GM12873 (cell line): ENCODE measurements at regions not wholly inside any gene's neighbourhood (a gene's known extent, or its start where the extent isn't known, plus 50 kb on each side); places are given as distances from the start of the nearest gene placed in this dataset.

Experiments used
- TF ChIP-seq, protein P1 (sequence below): IDR thresholded peaks from 2 replicates; pipeline ENCODE4 v1.5.1; 2012; ENCODE audit warnings: low read depth, mild to moderate bottlenecking, moderate library complexity, low read length, control low read depth; ENCODE audit not compliant: insufficient read depth; ENCODE audit errors: missing control alignments

DNA sequence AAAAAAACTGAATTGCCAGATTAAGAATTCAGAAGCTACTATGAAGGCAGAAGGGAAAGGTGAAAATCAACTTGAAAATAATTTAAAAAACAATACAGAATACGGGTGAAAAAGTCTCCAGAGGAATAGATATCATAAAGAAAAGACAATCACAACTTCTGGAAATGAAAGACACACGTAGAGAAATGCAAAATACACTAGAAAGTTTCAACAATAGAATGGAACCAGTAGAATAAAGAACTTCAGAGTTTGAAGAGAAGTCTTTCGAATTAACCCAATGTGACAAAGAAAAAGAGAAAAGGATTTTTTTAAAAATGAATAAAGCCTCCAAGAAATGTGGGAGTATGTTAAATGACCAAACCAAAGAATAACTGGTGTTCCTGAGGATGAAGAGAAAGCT, 263.8 kb upstream of the FAT3 start:
- TF ChIP-seq, protein P1, sequence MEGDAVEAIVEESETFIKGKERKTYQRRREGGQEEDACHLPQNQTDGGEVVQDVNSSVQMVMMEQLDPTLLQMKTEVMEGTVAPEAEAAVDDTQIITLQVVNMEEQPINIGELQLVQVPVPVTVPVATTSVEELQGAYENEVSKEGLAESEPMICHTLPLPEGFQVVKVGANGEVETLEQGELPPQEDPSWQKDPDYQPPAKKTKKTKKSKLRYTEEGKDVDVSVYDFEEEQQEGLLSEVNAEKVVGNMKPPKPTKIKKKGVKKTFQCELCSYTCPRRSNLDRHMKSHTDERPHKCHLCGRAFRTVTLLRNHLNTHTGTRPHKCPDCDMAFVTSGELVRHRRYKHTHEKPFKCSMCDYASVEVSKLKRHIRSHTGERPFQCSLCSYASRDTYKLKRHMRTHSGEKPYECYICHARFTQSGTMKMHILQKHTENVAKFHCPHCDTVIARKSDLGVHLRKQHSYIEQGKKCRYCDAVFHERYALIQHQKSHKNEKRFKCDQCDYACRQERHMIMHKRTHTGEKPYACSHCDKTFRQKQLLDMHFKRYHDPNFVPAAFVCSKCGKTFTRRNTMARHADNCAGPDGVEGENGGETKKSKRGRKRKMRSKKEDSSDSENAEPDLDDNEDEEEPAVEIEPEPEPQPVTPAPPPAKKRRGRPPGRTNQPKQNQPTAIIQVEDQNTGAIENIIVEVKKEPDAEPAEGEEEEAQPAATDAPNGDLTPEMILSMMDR: no peak

DNA sequence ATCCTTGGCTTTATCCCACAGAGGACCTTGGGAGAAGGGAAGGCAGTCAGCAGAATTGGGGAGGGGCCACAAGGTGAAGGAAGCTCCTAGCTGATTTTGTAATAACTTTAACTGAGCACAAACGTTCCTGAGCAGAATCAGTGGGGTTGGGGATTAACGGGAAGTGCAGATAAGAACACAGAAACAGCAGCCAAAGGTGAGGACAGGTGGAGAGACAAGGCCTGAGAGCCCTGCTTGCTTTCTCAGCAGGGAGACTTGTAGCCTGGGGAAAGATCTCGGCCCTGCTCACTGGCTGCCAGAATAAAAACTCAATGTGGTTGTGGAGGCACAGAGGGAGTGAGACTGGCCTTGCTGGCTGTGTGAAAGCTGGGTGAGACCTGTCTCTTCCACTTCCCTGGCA, 265.2 kb upstream of the FAT3 start:
- TF ChIP-seq, protein P1: no peak

DNA sequence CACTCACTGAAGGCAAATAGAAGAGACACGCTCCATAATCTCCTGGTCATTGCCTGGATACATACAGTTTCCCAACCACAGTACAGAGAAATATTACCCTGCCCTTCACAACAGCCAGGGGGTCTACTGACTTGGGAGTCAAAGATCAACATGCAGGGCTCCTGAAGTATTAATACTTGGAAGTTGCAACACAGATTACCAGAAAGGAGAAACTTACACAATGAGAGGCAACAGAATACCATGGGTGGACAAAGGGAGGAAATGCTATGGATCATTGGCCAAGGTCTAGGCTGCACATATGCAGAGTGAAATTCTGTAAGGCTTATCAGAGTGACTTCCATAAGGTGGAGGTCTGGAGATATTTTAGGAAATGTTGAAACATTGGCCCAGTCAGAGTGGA, 267.9 kb upstream of the FAT3 start:
- TF ChIP-seq, protein P1: no peak

DNA sequence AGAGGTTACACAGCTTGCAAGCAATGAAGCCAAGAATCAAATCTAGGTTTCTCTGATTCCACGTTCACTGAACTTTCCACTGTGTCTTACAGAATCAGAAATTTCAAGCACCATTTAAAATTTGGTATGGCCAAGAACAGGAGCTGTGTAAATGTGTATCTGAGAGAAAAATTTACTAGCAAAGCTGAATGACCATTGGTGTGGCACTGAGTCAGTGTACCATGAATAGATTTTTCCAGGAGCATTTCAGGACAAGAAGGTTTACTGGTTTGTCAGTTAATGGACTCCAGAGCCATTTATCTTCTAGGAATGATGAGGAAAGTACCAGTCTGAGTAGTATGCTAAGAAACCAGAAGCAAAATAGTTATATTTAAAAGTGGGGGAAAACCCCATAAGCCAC, 269.4 kb upstream of the FAT3 start:
- TF ChIP-seq, protein P1: no peak

DNA sequence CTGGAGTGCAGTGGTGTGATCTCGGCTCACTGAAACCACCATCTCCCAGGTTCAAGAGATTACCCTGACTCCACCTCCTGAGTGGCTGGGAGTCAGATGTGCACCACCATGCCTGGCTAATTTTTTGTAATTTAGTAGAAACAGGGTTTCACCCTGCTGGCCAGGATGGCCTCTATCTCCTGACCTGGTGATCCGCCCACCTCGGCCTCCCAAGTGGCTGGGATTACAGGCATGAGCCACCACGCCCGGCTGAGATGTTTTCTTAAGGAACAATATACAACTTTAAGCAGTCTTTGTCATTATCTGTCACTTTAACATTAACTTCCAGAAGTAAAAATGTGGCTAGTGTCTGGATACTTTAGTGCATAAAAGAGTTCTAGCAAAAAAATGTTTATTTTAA, 272.6 kb upstream of the FAT3 start:
- TF ChIP-seq, protein P1: no peak

DNA sequence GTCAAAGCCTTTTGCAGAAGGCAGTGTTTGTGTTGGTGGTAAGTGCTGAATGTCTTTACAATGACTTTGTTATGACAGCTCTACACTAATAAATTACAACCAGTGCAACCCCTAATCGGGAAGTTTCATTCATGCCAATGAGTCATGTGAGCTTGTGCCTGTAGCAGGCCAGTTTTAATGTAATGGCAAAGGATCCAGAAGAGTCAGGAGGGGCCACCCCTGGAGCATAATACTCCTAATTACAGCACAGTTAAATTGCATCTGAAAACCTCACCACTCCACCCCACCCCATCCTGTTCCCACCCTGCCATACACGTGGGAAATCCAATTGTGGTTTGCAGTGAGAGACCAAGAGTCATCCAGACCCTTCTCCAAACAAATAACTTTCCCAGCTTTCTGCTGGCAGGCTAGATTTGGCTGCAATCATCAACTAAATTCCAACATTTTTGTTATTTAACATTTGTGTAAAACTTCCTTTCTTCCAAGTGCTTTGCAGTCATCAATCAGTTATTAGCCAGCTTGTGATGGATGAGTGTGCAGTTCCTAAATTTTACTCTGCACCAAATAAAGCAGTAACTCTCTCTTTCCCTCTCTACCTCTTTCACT, 277.3 kb upstream of the FAT3 start:
- TF ChIP-seq, protein P1: no peak

DNA sequence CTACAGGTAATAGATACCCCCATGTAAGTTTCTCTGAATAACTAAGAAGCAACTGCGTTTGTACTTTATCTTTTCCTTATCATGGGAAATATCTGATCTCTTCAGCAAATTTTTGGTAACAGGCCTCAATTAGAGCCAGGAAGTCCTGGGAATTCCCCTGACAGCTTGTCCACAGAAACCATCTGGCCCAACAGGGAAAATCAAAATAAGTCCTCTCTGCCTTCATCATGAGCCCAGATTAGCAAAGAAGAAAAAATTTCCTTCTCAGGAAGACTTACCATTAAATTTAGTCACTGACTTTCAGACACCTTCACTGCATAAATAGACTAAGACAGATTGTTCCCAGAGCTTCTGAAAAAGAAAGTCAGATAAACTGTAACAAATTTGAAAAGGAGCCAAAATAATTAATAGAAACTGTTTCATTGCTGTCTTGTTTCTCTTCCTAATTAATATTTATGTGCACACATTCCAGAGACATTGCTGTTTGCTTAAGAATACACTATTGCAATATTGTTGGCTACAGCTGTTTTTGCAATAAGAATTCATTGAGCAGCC, 278.1 kb upstream of the FAT3 start:
- TF ChIP-seq, protein P1: no peak
